CD4-positive, alpha-beta T cell (primary cell): ENCODE measurements at regions not wholly inside any gene's neighbourhood (a gene's known extent, or its start where the extent isn't known, plus 50 kb on each side); places are given as distances from the start of the nearest gene placed in this dataset.

Experiments
- ATAC-seq: fragments of 200-7000 bp; cut with Tn5 transposase; one replicate; pipeline ENCODE4 v1.10.0; 2022; ENCODE audit warnings: mild to moderate bottlenecking; ENCODE audit not compliant: poor library complexity
- CTCF ChIA-PET: fragments of 350-600 bp; sonication (Branson Sonifier 250); formaldehyde crosslinking; loops from one replicate; lab custom pipeline; 2021; ENCODE audit warnings: antibody characterized with exemption, inconsistent platforms; lab: Charles Lee
- POLR2A ChIA-PET: fragments of 350-600 bp; sonication (Branson Sonifier 250); formaldehyde crosslinking; loops from one replicate; lab custom pipeline; 2021; ENCODE audit warnings: antibody characterized with exemption, inconsistent platforms; lab: Charles Lee
- DNase-seq, 14 experiments: peaks; one replicate each; pipeline ENCODE4 v3.0.0-alpha.2; 2013 to 2020; ENCODE audit warnings: mixed read lengths in 2 of 14
- H3K27ac ChIP-seq, 2 donors: one replicate each; pipeline versions ENCODE4 v1.5.1 to v1.7.0; 2013; ENCODE audit warnings: low read length in 2 of 2, low read depth in 1 of 2, mild to moderate bottlenecking in 1 of 2
- H3K27me3 ChIP-seq, 2 experiments: 1 replicate in 1 of 2; 2 replicates in 1 of 2; pipeline versions ENCODE4 v1.6.1 to v1.7.0; 2013; ENCODE audit warnings: low read length in 2 of 2, control low read depth in 1 of 2, mild to moderate bottlenecking in 1 of 2, moderate library complexity in 1 of 2; ENCODE audit not compliant: insufficient read depth in 2 of 2, control insufficient read depth in 1 of 2
- H3K36me3 ChIP-seq: one replicate; pipeline ENCODE4 v1.6.1; 2013; ENCODE audit warnings: low read length, control low read depth; ENCODE audit not compliant: insufficient read depth
- H3K4me1 ChIP-seq: one replicate; pipeline ENCODE4 v1.6.1; 2013; ENCODE audit warnings: low read length, control low read depth; ENCODE audit not compliant: insufficient read depth
- H3K4me3 ChIP-seq: one replicate; pipeline ENCODE4 v1.5.1; 2013; ENCODE audit warnings: mild to moderate bottlenecking, low read length, moderate library complexity
- H3K9me3 ChIP-seq, 2 experiments: 1 replicate in 1 of 2; 2 replicates in 1 of 2; pipeline versions ENCODE4 v1.6.1 to v1.7.0; 2013; ENCODE audit warnings: low read length in 2 of 2, mild to moderate bottlenecking in 2 of 2, control low read depth in 1 of 2, moderate library complexity in 1 of 2; ENCODE audit not compliant: control insufficient read depth in 1 of 2, insufficient read depth in 1 of 2
- H3K27ac Mint-ChIP-seq: one replicate; pipeline ENCODE4 v1.8.0; 2020; ENCODE audit warnings: mixed read lengths
- H3K27me3 Mint-ChIP-seq: one replicate; pipeline ENCODE4 v1.8.0; 2021; ENCODE audit warnings: mixed read lengths
- H3K36me3 Mint-ChIP-seq: one replicate; pipeline ENCODE4 v1.8.0; 2021; ENCODE audit warnings: low read depth, mixed read lengths
- H3K4me1 Mint-ChIP-seq: one replicate; pipeline ENCODE4 v1.8.0; 2021; ENCODE audit warnings: low read depth, mixed read lengths
- H3K4me3 Mint-ChIP-seq: one replicate; pipeline ENCODE4 v1.8.0; 2020; ENCODE audit warnings: mild to moderate bottlenecking, mixed read lengths
- H3K9me3 Mint-ChIP-seq: one replicate; pipeline ENCODE4 v1.8.0; 2020; ENCODE audit warnings: mixed read lengths
- CTCF ChIP-seq: fragments of 200-600 bp; IDR thresholded peaks from one replicate; pipeline ENCODE4 v1.8.0; 2022; ENCODE audit warnings: antibody characterized with exemption, mild to moderate bottlenecking
- intact Hi-C, 2 experiments: fragments of 100-400 bp; cut with DNase I in 1 of 2; cut with micrococcal nuclease in 1 of 2; formaldehyde crosslinking; loops; one replicate each; pipeline versions ENCODE4 v1.15.1 to v1.9.0; 2023 to 2025; cut with DNase I, micrococcal nuclease

- H3K27ac ChIP-seq, result no peak overlapping the region
- H3K36me3 ChIP-seq, result no peaks in the 10 kb centered on the region
- no peaks in the 10 kb centered on the region for H3K9me3 Mint-ChIP-seq
- no peak for TF ChIP-seq CTCF
- no peaks in the 10 kb centered on the region for H3K36me3 Mint-ChIP-seq
- ChIA-PET CTCF (interaction anchor here (0.7 kb wide), 1 partner anchor 24 kb away, joined by 3 read pairs; no protein-coding TSS in a partner anchor), POLR2A (no interaction called here)
- DNase-seq (no peak), ATAC-seq (no peak)
- no peaks in the 10 kb centered on the region for H3K27me3 ChIP-seq
- no peaks in the 10 kb centered on the region for H3K4me1 ChIP-seq
- H3K27me3 Mint-ChIP-seq, result no peaks in the 10 kb centered on the region
- H3K9me3 ChIP-seq, result no peaks in the 10 kb centered on the region
- no peak overlapping the region for H3K27ac Mint-ChIP-seq
- H3K4me1 Mint-ChIP-seq, result no peaks in the 10 kb centered on the region
- H3K4me3 Mint-ChIP-seq, result no peak overlapping the region
- intact Hi-C loops, result no loop called here
- no peak overlapping the region for H3K4me3 ChIP-seq
Observed at GRCh38 chr1:194568610-194569009, 1382.2 kb upstream of the B3GALT2 start.

- H3K9me3 ChIP-seq, result no peaks in the 10 kb centered on the region
- POLR2A ChIA-PET, result no interaction called here
- no peak for ATAC-seq
- H3K36me3 Mint-ChIP-seq, result no peaks in the 10 kb centered on the region
- H3K27ac Mint-ChIP-seq, result no peak overlapping the region
- H3K36me3 ChIP-seq, result no peaks in the 10 kb centered on the region
- H3K4me1 ChIP-seq, result no peaks in the 10 kb centered on the region
- H3K27me3 ChIP-seq, result no peaks in the 10 kb centered on the region
- intact Hi-C loops, result no loop called here
- no peak overlapping the region for H3K4me3 Mint-ChIP-seq
- no peak overlapping the region for H3K4me3 ChIP-seq
- H3K4me1 Mint-ChIP-seq, result no peaks in the 10 kb centered on the region
- H3K27me3 Mint-ChIP-seq, result no peaks in the 10 kb centered on the region
- no peak for TF ChIP-seq CTCF
- H3K27ac ChIP-seq, result no peak overlapping the region
- CTCF ChIA-PET, result no interaction called here
- no peak for DNase-seq
- H3K9me3 Mint-ChIP-seq, result peaks cover 5% of the 10 kb centered on the region
Observed at GRCh38 chr1:194548071-194548470, 1361.7 kb upstream of the B3GALT2 start.

GRCh38 chr1:194544012-194544411 is 1357.6 kb upstream of the B3GALT2 start:
- ATAC-seq (no peak), DNase-seq (no peak)
- H3K27ac ChIP-seq, result no peak overlapping the region
- Mint-ChIP-seq H3K4me3 (no peak overlapping the region), H3K4me1 (no peaks in the 10 kb centered on the region), H3K9me3 (peaks cover 5% of the 10 kb centered on the region), H3K27me3 (no peaks in the 10 kb centered on the region), H3K27ac (no peak overlapping the region), H3K36me3 (no peaks in the 10 kb centered on the region)
- H3K4me1 ChIP-seq, result no peaks in the 10 kb centered on the region
- no peaks in the 10 kb centered on the region for H3K27me3 ChIP-seq
- ChIA-PET CTCF (no interaction called here), POLR2A (no interaction called here)
- no peak overlapping the region for H3K4me3 ChIP-seq
- no peaks in the 10 kb centered on the region for H3K9me3 ChIP-seq
- TF ChIP-seq CTCF, result no peak
- intact Hi-C loops, result no loop called here
- H3K36me3 ChIP-seq, result no peaks in the 10 kb centered on the region
